ENCODE measurements at regions not wholly inside any gene's neighbourhood (a gene's known extent, or its start where the extent isn't known, plus 50 kb on each side); places are given as distances from the start of the nearest gene placed in this dataset.
"Not testable (repeated sequence)": the region's sequence is repeated elsewhere in the genome, so short reads cannot be mapped to it uniquely, and the experiment has no call there.

DNA sequence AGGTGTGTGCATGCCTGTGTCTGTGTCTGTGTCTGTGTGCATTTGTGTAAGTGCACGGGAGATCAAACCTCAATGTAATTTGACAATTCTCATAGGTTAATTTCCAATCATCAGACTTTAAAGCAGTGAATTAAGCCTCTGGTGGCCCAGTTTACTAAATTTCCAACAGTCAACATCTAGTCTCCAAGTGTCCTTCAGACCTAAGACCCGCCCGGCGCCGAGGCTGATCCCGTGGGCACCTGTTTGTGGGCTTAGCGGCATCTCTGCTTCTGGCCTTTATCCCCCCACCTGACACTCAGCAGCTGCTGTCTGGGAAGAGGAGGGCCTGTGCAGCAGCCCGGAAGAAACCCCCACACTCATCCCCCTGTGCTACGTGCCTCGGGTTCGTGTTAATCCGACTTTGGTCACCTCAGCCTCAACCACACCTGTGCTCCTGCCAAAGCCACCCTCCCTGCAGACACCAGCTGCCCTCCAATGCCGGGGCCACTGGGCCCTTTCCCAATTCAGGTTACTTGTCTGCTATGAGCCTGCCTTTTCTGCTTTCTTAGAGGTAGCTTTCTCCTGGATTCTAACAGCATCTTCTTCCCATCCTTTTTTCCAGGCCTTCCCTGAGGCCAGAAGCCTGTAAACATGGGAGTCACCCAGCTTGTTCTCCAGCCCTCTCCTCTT lies 154.7 kb downstream of the ATP6V0E2 start:
- DNase-seq (ENCODE audit: low spot score); in situ Hi-C loops (cut with MboI; ENCODE audit: low pct_unique_long_range_greater_than_20kb, low sequenced_read_pairs, unreplicated experiment): not testable (repeated sequence)

DNA sequence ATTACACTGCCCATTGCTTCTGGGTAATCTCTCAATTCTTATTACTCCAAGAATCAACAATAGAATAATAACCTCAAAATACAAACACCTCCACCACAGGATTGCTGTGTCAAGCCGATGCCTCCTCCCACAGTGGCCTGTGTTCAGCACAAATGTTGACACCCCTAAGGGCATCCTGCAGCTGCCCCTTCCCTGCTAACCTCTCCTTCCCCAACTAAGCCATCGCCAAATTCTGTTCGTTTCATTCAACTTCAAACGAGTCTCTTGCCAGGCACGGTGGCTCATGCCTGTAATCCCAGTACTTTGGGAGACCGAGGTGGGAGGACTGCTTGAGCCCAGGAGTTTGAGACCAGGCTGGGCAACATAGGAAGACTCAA lies 155.2 kb downstream of the ATP6V0E2 start:
- in situ Hi-C loops (cut with MboI; ENCODE audit: low pct_unique_long_range_greater_than_20kb, low sequenced_read_pairs, unreplicated experiment); DNase-seq (ENCODE audit: low spot score): not testable (repeated sequence)

- DNase-seq (ENCODE audit: low spot score); in situ Hi-C loops (cut with MboI; ENCODE audit: low pct_unique_long_range_greater_than_20kb, low sequenced_read_pairs, unreplicated experiment): not testable (repeated sequence)
Measured at GRCh38 chr7:150031733-150032132, 158.0 kb downstream of the ATP6V0E2 start.

DNA sequence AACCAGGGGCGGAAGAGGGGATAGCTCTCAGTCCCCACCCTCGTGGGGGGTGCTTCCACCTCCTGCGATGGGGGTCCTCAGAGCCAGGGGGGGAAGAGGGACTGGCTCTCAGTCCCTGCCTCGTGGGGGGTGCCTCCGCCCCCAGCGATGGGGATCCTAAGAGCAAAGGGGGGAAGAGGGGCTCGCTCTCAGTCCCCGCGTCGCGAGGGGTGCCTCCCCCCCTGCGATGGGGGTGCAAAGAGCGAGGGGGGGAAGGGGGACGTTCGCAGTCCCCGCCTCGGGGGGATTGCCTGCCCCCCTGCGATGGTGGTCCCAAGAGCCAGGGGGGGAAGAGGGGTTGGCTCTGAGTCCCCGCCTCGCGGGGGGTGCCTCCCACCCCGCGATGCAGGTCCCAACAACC lies 159.9 kb downstream of the ATP6V0E2 start:
- in situ Hi-C loops (cut with MboI; ENCODE audit: low pct_unique_long_range_greater_than_20kb, low sequenced_read_pairs, unreplicated experiment); DNase-seq (ENCODE audit: low spot score): not testable (repeated sequence)

DNA sequence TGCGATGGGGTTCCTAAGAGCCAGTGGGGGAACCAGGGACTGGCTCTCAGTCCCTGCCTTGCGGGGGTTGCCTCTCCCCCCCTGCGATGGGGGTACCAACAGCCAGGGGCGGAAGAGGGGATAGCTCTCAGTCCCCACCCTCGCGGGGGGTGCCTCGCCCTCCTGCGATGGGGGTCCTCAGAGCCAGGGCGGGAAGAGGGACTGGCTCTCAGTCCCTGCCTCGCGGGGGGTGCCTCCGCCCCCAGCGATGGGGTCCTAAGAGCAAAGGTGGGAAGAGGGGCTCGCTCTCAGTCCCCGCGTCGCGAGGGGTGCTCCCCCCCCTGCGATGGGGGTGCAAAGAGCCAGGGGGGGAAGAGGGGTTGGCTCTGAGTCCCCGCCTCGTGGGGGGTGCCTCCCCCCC lies 162.0 kb downstream of the ATP6V0E2 start:
- in situ Hi-C loops (cut with MboI; ENCODE audit: low pct_unique_long_range_greater_than_20kb, low sequenced_read_pairs, unreplicated experiment), result not testable (repeated sequence)

DNA sequence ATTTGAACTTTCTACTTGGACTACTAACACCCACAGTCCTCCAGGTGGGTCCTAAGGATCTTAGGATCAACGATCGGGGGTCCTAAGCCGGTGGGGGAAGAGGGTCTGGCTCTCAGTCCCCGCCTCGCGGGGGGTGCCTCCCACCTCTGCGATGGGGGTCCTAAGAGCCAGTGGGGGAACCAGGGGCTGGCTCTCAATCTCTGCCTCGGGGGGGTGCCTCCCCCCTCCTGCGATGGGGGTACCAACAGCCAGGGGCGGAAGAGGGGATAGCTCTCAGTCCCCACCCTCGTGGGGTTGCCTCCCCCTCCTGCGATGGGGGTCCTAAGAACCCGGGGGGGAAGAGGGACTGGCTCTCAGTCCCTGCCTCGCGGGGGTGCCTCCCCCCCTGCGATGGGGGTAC lies 165.3 kb downstream of the ATP6V0E2 start:
- DNase-seq (ENCODE audit: low spot score); in situ Hi-C loops (cut with MboI; ENCODE audit: low pct_unique_long_range_greater_than_20kb, low sequenced_read_pairs, unreplicated experiment): not testable (repeated sequence)

More for the DNA sequence above, 162.0 kb downstream of the ATP6V0E2 start:
- not testable (repeated sequence) for DNase-seq (ENCODE audit: low spot score)

DNA sequence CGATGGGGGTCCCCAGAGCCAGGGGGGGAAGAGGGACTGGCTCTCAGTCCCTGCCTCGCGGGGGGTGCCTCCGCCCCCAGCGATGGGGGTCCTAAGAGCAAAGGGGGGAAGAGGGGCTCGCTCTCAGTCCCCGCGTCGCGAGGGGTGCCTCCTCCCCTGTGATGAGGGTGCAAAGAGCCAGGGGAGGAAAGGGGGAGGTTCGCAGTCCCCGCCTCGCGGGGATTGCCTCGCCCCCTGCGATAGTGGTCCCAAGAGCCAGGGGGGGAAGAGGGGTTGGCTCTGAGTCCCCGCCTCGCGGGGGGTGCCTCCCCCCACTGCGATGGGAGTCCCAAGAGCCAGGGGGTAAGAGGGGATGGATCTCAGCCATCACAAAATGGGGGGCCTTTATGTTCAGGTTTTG lies 168.5 kb downstream of the ATP6V0E2 start:
- in situ Hi-C loops (cut with MboI; ENCODE audit: low pct_unique_long_range_greater_than_20kb, low sequenced_read_pairs, unreplicated experiment); DNase-seq (ENCODE audit: low spot score): not testable (repeated sequence)

- peak; percentile 26 for DNase-seq (ENCODE audit: low spot score)
- in situ Hi-C loops (cut with MboI; ENCODE audit: low pct_unique_long_range_greater_than_20kb, low sequenced_read_pairs, unreplicated experiment), result not testable (repeated sequence)
Measured at GRCh38 chr7:150044771-150045170, 171.0 kb downstream of the ATP6V0E2 start.

DNA sequence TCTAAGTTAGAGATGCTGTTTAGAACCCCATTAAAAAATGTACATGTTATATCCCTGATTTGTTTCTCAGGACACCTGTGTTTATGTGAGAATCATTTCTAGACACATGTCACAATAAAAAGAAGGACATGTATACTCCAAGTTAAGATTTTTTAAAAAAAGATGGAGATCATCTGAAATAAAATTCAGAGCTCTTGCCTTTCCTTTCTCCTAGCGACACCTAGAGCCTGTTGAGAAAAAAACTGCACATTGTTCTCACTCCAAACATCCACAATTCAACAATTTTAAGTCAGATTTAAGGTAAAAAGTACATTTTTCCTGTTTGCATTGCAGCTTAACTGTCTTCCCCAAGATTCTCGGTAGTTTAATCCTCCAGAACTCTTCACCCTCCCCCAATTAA lies 171.8 kb downstream of the ATP6V0E2 start:
- DNase-seq (ENCODE audit: low spot score), result not testable (repeated sequence)

DNA sequence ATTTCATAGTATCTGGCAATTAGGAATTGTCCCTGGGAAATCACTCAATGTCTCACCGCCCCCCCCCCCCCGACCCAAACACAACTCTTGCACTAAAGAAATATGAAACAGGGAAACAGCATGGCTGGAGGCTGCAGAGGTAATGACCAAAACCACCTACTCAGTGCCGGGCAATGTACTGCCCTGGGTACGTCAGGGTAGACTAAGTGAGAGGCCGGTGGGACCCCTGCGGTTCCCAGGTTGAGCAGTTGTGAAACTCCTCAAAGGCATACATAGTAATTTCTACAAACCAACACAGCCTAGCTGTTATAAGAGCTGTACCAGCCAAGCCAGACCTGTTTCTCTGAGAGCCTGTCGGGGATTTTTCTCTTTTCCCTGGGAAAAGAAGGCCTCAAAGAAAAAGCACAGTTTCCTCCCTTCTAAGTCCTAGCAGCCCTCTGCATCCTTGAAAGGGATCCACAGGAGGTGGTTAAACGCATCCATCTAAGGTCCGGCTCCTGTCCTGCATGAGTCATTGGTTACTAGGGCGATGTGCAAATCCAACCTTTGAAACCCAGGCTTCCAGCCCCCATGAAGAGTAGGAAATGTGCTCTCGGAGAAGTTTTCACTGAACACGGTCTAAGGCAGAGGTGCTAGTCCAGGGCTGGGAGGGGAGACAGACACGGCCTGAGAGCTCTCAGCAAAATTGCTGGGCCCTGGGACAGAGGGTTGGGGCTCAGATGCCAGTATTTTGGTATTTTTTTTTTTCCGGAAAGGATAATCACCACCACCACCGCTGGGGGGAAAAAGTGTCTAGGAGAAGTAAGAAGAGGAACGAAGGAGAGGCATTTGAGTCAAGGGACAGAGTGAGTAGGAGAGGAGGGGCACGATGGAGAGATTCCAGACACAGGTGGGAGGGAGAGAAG lies 172.8 kb downstream of the ATP6V0E2 start:
- DNase-seq (ENCODE audit: low spot score); in situ Hi-C loops (cut with MboI; ENCODE audit: low pct_unique_long_range_greater_than_20kb, low sequenced_read_pairs, unreplicated experiment): not testable (repeated sequence)

More for the DNA sequence above, 171.8 kb downstream of the ATP6V0E2 start:
- in situ Hi-C loops (cut with MboI; ENCODE audit: low pct_unique_long_range_greater_than_20kb, low sequenced_read_pairs, unreplicated experiment), result not testable (repeated sequence)

DNA sequence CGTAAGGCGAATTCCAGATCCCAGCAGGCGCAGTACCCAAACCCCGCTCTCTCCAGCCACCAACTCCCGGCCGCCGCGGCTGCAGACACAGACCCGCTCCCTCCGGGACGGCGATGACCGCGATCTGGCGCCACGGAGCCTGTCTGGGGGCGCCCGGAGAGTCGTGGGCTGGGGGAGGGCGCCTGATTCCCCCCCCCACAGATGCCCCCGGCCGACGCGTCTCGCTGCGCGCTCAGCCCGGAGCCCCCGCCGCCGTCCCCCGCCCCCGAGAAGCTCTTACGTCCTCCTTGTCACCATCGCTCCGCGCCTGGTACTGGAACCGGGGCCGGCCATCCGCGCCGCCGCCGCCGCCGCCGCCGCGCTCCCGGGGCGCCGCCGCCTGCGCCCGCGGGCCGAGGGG lies 173.6 kb downstream of the ATP6V0E2 start:
- in situ Hi-C loops (cut with MboI; ENCODE audit: low pct_unique_long_range_greater_than_20kb, low sequenced_read_pairs, unreplicated experiment), result not testable (repeated sequence)
- DNase-seq (ENCODE audit: low spot score), result peak; percentile 8

- in situ Hi-C loops (cut with MboI; ENCODE audit: low pct_unique_long_range_greater_than_20kb, low sequenced_read_pairs, unreplicated experiment); DNase-seq (ENCODE audit: low spot score): not testable (repeated sequence)
Measured at GRCh38 chr7:150047772-150048171, 174.0 kb downstream of the ATP6V0E2 start.

GRCh38 chr7:150048244-150049011 lies 174.7 kb downstream of the ATP6V0E2 start:
- in situ Hi-C loops (cut with MboI; ENCODE audit: low pct_unique_long_range_greater_than_20kb, low sequenced_read_pairs, unreplicated experiment); DNase-seq (ENCODE audit: low spot score): not testable (repeated sequence)

DNA sequence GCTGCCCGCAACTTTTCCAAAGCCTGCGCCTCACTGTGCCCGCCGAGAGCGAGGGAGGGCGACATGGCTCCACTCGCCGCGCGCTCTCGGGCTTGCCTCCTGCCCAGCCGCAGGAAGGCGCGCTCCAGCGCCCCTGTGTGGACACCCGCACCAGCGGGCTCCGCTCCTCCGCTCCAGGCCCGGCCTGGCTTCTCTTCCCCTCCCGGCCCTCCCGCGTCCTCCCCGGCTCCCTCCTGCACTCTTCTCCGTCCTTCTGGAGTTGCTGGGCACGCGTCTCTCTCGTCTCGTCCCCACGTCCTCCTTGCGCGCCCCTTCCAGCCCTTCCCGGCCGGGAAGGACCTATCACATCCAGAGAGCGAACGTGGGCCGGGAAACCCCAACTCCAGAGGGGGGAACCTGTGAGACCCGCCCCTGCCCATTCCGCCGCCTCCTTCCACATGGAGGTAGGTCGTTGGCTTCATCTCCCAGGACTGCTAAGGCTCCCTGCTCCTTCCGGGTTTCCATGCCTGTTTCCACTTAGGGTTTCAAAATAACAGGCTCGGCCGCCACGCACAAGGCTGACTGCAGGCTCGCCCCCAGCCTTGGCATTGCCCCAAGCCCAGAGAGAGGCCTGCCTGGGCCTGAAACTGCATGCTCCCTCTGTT lies 175.4 kb downstream of the ATP6V0E2 start:
- DNase-seq (ENCODE audit: low spot score), result peak; percentile 2
- in situ Hi-C loops (cut with MboI; ENCODE audit: low pct_unique_long_range_greater_than_20kb, low sequenced_read_pairs, unreplicated experiment), result not testable (repeated sequence)

GRCh38 chr7:150053396-150053795 lies 179.6 kb downstream of the ATP6V0E2 start:
- in situ Hi-C loops (cut with MboI; ENCODE audit: low pct_unique_long_range_greater_than_20kb, low sequenced_read_pairs, unreplicated experiment); DNase-seq (ENCODE audit: low spot score): not testable (repeated sequence)

- DNase-seq (ENCODE audit: low spot score); in situ Hi-C loops (cut with MboI; ENCODE audit: low pct_unique_long_range_greater_than_20kb, low sequenced_read_pairs, unreplicated experiment): not testable (repeated sequence)
Measured at GRCh38 chr7:150054242-150054641, 180.5 kb downstream of the ATP6V0E2 start.
